ENCODE measurements at regions not wholly inside any gene's neighbourhood (a gene's known extent, or its start where the extent isn't known, plus 50 kb on each side); places are given as distances from the start of the nearest gene placed in this dataset.

GRCh38 chr18:35803551-35803950, 168.9 kb upstream of the RMP24 start:
- TF ChIP-seq CTCF (conservative IDR thresholded peaks at IDR 0.05; ENCODE audit: low read length) = no peak
- TF ChIP-seq EZH2phosphoT487 (IDR thresholded peaks at IDR 0.05; ENCODE audit: borderline replicate concordance) = no peak
